ENCODE measurements at regions not wholly inside any gene's neighbourhood (a gene's known extent, or its start where the extent isn't known, plus 50 kb on each side); places are given as distances from the start of the nearest gene placed in this dataset.

DNA sequence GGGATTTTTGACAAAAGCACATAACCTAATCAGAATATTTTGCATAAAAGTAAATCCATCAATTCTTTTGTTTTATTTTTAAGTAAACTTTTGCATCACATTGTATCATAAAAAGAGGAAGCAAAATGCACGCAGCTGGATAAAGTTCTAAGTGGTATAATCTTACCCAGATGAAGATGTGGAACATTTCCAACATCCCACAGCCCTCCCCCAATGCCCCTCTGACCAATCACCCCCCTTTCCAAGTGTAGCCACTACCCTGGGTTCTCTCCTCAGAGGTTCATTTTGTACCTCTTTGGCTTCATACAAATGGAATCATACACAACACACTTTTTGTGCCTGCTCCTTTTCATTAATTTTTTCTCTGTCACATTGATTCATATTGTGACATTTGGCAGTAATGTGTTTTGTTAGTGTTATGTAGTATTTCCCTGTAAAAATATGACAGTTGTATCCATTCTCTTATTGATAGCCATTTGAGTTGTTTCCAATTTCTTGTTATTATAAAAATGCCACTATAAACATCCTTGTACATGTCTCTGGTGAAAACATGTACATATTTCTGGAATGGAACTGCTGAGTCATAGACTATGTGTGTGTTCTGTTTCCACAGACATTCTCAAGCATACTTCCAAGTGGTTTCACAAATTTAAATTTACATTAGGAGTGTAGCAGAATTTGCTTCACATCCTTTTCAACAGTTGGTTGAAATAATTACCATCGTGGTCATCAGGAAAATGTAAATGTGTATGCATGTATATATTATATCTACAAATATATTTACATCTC lies 92.9 kb upstream of the SYNDIG1 start:
- Histone ChIP-seq H3K4me3 (no peak overlapping the region), H3K27me3 (peaks cover 4% of the 10 kb centered on the region), H3K9me3 (ENCODE audit: low read depth) (no peaks in the 10 kb centered on the region), H3K36me3 (no peaks in the 10 kb centered on the region), H3K4me1 (ENCODE audit: low read depth) (no peaks in the 10 kb centered on the region), H3K27ac (no peak overlapping the region)
- DNase-seq (ENCODE audit: low read depth in 1 of 2, low spot score in 1 of 2) = peak in 1 of 2 donors; percentile 45
- TF ChIP-seq, protein P1, sequence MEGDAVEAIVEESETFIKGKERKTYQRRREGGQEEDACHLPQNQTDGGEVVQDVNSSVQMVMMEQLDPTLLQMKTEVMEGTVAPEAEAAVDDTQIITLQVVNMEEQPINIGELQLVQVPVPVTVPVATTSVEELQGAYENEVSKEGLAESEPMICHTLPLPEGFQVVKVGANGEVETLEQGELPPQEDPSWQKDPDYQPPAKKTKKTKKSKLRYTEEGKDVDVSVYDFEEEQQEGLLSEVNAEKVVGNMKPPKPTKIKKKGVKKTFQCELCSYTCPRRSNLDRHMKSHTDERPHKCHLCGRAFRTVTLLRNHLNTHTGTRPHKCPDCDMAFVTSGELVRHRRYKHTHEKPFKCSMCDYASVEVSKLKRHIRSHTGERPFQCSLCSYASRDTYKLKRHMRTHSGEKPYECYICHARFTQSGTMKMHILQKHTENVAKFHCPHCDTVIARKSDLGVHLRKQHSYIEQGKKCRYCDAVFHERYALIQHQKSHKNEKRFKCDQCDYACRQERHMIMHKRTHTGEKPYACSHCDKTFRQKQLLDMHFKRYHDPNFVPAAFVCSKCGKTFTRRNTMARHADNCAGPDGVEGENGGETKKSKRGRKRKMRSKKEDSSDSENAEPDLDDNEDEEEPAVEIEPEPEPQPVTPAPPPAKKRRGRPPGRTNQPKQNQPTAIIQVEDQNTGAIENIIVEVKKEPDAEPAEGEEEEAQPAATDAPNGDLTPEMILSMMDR (IDR thresholded peaks at IDR 0.05; ENCODE audit: low read depth, low read length) = no peak

DNA sequence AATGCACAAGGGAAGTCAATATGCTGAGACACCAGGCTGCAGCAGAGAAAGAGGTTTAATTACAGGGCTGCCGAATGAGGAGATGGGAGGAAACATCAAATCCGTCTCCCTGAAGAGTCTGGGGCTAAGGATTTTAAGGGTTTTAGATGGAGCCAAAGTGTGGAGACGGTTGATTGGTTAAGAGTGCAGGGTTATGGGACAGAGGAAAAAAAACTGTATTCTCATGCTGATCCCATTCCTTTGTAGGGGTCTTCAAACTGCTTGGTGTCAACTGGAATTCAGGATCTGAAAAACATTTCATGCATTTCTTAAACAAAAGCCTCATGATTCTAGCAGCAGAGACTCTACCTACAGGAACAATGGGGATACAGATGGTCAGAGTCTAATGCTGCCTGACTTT lies 96.1 kb upstream of the SYNDIG1 start:
- Histone ChIP-seq H3K9me3 (ENCODE audit: low read depth) (no peaks in the 10 kb centered on the region), H3K36me3 (no peaks in the 10 kb centered on the region), H3K27ac (no peak overlapping the region), H3K27me3 (no peaks in the 10 kb centered on the region), H3K4me3 (no peak overlapping the region), H3K4me1 (ENCODE audit: low read depth) (no peaks in the 10 kb centered on the region)
- TF ChIP-seq, protein P1 (IDR thresholded peaks at IDR 0.05; ENCODE audit: low read depth, low read length) = no peak
- DNase-seq (ENCODE audit: low read depth in 1 of 2, low spot score in 1 of 2) = no peak

DNA sequence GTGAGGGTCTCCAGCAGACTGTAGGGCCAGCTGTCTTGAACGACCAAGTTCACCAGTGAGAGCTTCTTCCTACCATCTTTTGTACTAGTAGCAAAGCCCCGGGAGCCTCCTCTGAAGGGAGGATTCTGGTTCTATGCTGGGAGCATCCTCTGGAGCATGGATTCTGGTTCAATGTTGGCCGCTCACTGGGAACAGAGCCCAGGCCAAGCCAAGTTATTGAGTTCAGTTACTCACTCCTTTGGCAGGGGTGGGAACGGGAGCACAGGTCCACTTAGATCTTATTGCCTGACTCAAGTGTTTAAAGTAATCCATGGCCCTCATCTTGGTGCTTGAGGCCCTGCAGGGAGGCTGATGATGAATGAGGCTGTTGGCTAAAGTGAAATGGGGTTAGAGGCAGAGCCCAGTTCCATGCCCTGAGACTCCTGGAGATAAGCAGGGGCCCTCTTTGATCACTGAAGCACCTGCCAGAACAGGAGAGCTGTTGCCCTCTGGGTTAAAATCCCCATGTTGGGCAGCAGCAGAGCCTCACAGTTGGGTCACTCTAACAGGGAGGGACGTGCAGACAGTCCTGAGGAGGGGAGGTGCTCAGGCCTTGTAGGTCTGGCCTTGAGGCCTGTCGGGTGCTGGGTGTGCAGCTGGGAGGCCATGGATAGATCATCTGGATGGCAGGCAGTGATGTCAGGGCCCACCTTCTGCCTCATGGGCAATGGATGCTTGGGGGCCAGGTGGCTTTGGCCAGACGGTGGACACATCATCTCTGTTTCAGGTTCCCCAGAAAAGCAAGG lies 98.3 kb upstream of the SYNDIG1 start:
- Histone ChIP-seq H3K36me3 (no peaks in the 10 kb centered on the region), H3K4me3 (no peak overlapping the region), H3K27ac (no peak overlapping the region), H3K27me3 (peaks cover 4% of the 10 kb centered on the region), H3K4me1 (ENCODE audit: low read depth) (no peaks in the 10 kb centered on the region), H3K9me3 (ENCODE audit: low read depth) (no peaks in the 10 kb centered on the region)
- TF ChIP-seq, protein P1 (IDR thresholded peaks at IDR 0.05; ENCODE audit: low read depth, low read length) = no peak
- DNase-seq (ENCODE audit: low read depth in 1 of 2, low spot score in 1 of 2) = no peak

DNA sequence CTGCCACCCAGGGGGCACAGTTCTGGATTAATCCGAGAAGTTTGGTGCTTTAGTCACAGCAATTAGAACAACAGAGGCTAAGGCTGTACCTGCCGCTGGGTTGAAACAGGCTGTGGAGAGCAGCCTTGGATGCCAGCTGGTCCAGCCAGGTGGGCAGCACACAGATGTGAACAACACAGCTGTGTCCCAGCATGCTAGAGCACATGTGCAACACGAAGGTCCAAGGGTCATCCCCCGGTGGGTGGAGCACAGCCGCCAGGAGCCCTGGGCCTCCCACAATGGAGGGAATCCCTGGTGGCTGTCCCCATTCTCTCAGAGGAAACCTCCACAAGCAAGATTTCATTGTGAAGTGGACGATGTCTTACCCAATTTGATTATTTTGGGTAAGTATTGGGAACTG lies 99.2 kb upstream of the SYNDIG1 start:
- TF ChIP-seq, protein P1 (IDR thresholded peaks at IDR 0.05; ENCODE audit: low read depth, low read length) = no peak
- no peak for DNase-seq (ENCODE audit: low read depth in 1 of 2, low spot score in 1 of 2)
- peaks cover 4% of the 10 kb centered on the region for H3K27me3 ChIP-seq
- H3K4me3 ChIP-seq = no peak overlapping the region
- no peak overlapping the region for H3K27ac ChIP-seq
- no peaks in the 10 kb centered on the region for H3K36me3 ChIP-seq
- no peaks in the 10 kb centered on the region for H3K9me3 ChIP-seq (ENCODE audit: low read depth)
- H3K4me1 ChIP-seq (ENCODE audit: low read depth) = no peaks in the 10 kb centered on the region

DNA sequence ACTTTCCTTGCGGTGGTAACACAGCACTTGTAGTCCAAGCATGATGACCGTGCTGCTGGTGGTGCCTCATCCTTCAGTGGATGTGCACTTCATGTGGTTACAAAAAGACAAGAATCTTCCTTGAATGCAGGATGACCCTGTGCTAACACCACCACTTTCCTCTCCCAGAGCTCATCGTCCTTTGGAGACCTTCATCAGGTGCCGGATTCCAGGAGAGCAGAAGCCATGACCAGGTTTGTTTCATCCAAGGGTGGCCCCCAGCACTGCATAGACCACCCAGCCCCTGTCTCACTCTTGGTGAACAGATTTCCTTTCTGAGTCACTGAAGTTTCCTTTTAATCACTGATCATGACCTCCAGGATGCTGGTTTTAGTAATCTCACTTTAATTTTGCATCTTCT lies 101.2 kb upstream of the SYNDIG1 start:
- Histone ChIP-seq H3K9me3 (ENCODE audit: low read depth) (no peaks in the 10 kb centered on the region), H3K27me3 (peaks cover 4% of the 10 kb centered on the region), H3K36me3 (no peaks in the 10 kb centered on the region), H3K27ac (no peak overlapping the region), H3K4me3 (no peak overlapping the region), H3K4me1 (ENCODE audit: low read depth) (no peaks in the 10 kb centered on the region)
- DNase-seq (ENCODE audit: low read depth in 1 of 2, low spot score in 1 of 2) = no peak
- TF ChIP-seq, protein P1 (IDR thresholded peaks at IDR 0.05; ENCODE audit: low read depth, low read length) = no peak

All from cardiac muscle cell (in vitro differentiated cells and primary cell).